Spleen (tissue), 7 donors: ENCODE measurements at regions not wholly inside any gene's neighbourhood (a gene's known extent, or its start where the extent isn't known, plus 50 kb on each side); places are given as distances from the start of the nearest gene placed in this dataset.

Source experiments
- POLR2A ChIP-seq, 3 donors: fragments of 450-650 bp; IDR thresholded peaks; one replicate each; pipeline ENCODE4 v1.5.1; 2017; ENCODE audit warnings: antibody characterized with exemption in 3 of 3, mild to moderate bottlenecking in 1 of 3
- TF ChIP-seq, protein P1 (sequence below), 11 experiments: fragments of 200-600 bp in 7 of 11; fragments of 450-650 bp in 4 of 11; sonication (generic) in 4 of 11; IDR thresholded peaks in 8 of 11; conservative IDR thresholded peaks in 3 of 11; 1 replicate in 7 of 11; 2 replicates in 4 of 11; pipeline versions ENCODE4 v1.4.0 to v1.8.0; 2016 to 2021; ENCODE audit warnings: antibody characterized with exemption in 11 of 11, inconsistent platforms in 4 of 11, mild to moderate bottlenecking in 1 of 11
- donor health status: DM: no; HTN: no; CAD: no; lungs with moderate emphysema.
- donor health status: DM: no; HTN: no; CAD: no.
- donor health status: DM: no; HTN: no; CAD: no.

DNA sequence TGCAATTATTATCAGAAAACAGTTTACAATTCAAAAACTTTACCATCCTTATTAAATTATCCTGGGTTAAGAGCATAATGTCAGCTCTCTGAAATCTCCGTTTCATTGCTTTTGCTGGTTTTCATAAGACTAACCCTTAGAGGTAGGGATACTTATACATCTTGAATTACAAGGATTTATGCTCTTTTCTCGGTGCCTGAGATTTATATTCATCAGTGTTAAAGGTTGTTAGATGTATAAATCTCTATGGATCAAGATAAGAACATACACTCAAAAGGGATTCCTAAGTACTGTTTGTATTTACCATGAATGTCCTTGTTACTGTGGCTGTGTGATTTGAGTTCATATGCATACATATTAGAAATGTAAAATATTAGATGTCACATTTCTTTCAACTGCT is 684.7 kb downstream of the EFNA5 start:
- TF ChIP-seq, protein P1, sequence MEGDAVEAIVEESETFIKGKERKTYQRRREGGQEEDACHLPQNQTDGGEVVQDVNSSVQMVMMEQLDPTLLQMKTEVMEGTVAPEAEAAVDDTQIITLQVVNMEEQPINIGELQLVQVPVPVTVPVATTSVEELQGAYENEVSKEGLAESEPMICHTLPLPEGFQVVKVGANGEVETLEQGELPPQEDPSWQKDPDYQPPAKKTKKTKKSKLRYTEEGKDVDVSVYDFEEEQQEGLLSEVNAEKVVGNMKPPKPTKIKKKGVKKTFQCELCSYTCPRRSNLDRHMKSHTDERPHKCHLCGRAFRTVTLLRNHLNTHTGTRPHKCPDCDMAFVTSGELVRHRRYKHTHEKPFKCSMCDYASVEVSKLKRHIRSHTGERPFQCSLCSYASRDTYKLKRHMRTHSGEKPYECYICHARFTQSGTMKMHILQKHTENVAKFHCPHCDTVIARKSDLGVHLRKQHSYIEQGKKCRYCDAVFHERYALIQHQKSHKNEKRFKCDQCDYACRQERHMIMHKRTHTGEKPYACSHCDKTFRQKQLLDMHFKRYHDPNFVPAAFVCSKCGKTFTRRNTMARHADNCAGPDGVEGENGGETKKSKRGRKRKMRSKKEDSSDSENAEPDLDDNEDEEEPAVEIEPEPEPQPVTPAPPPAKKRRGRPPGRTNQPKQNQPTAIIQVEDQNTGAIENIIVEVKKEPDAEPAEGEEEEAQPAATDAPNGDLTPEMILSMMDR (IDR thresholded peaks at IDR 0.05 in 8 of 11, conservative IDR thresholded peaks at IDR 0.05 in 3 of 11) = no peak
- no peak for TF ChIP-seq POLR2A (IDR thresholded peaks at IDR 0.05)
